ENCODE measurements at regions not wholly inside any gene's neighbourhood (a gene's known extent, or its start where the extent isn't known, plus 50 kb on each side); places are given as distances from the start of the nearest gene placed in this dataset.

- no peak for DNase-seq
- Mint-ChIP-seq H3K4me3 (no peak overlapping the region), H3K4me1 (ENCODE audit: low read depth in 2 of 2) (no peaks in the 10 kb centered on the region), H3K27me3 (no peaks in the 10 kb centered on the region), H3K36me3 (ENCODE audit: insufficient read depth) (no peaks in the 10 kb centered on the region), H3K27ac (no peak overlapping the region), H3K9me3 (peaks cover 0 to 11% of the 10 kb centered on the region in 2 donors)
- no peak for ATAC-seq (replicated peaks)
These were observed 2673.8 kb downstream of the PCDH9 start for GRCh38 chr13:64556376-64556775.

GRCh38 chr13:64553411-64554129 is 2676.6 kb downstream of the PCDH9 start:
- H3K36me3 Mint-ChIP-seq (ENCODE audit: insufficient read depth): no peaks in the 10 kb centered on the region
- DNase-seq: no peak

GRCh38 chr13:64551755-64552154 is 2678.4 kb downstream of the PCDH9 start:
- Mint-ChIP-seq H3K4me1 (ENCODE audit: low read depth in 2 of 2) (no peaks in the 10 kb centered on the region), H3K4me3 (no peak overlapping the region), H3K27ac (no peak overlapping the region), H3K27me3 (no peaks in the 10 kb centered on the region), H3K9me3 (peaks cover 13 to 17% of the 10 kb centered on the region in 2 donors), H3K36me3 (ENCODE audit: insufficient read depth) (no peaks in the 10 kb centered on the region)
- ATAC-seq (replicated peaks) (no peak), DNase-seq (no peak)

More at GRCh38 chr13:64553411-64554129, 2676.6 kb downstream of the PCDH9 start:
- Mint-ChIP-seq H3K27me3 (no peaks in the 10 kb centered on the region), H3K4me1 (ENCODE audit: low read depth in 2 of 2) (no peaks in the 10 kb centered on the region), H3K9me3 (peaks cover 9 to 19% of the 10 kb centered on the region in 2 donors), H3K27ac (no peak overlapping the region), H3K4me3 (no peak overlapping the region)
- ATAC-seq (replicated peaks): no peak

- H3K36me3 Mint-ChIP-seq (ENCODE audit: insufficient read depth): no peaks in the 10 kb centered on the region
- peaks cover 22 to 29% of the 10 kb centered on the region in 2 donors for H3K9me3 Mint-ChIP-seq
- no peaks in the 10 kb centered on the region for H3K27me3 Mint-ChIP-seq
- DNase-seq: no peak
- no peak overlapping the region for H3K27ac Mint-ChIP-seq
- no peak overlapping the region for H3K4me3 Mint-ChIP-seq
- H3K4me1 Mint-ChIP-seq (ENCODE audit: low read depth in 2 of 2): no peaks in the 10 kb centered on the region
- no peak for ATAC-seq (replicated peaks)
These were observed 2683.8 kb downstream of the PCDH9 start for GRCh38 chr13:64546371-64546770.

GRCh38 chr13:64540976-64541375 is 2689.2 kb downstream of the PCDH9 start:
- no peaks in the 10 kb centered on the region for H3K36me3 Mint-ChIP-seq (ENCODE audit: insufficient read depth)
- DNase-seq: no peak
- H3K9me3 Mint-ChIP-seq: peaks cover 11 to 14% of the 10 kb centered on the region in 2 donors
- H3K27ac Mint-ChIP-seq: no peak overlapping the region
- H3K4me1 Mint-ChIP-seq (ENCODE audit: low read depth in 2 of 2): no peaks in the 10 kb centered on the region
- ATAC-seq (replicated peaks): no peak
- no peak overlapping the region for H3K4me3 Mint-ChIP-seq
- H3K27me3 Mint-ChIP-seq: no peaks in the 10 kb centered on the region

GRCh38 chr13:64540468-64540867 is 2689.7 kb downstream of the PCDH9 start:
- Mint-ChIP-seq H3K36me3 (ENCODE audit: insufficient read depth) (no peaks in the 10 kb centered on the region), H3K27ac (no peak overlapping the region), H3K27me3 (no peaks in the 10 kb centered on the region), H3K4me3 (no peak overlapping the region), H3K9me3 (peaks cover 7 to 9% of the 10 kb centered on the region in 2 donors), H3K4me1 (ENCODE audit: low read depth in 2 of 2) (no peaks in the 10 kb centered on the region)
- DNase-seq: no peak
- no peak for ATAC-seq (replicated peaks)

- no peaks in the 10 kb centered on the region for H3K4me1 Mint-ChIP-seq (ENCODE audit: low read depth in 2 of 2)
- ATAC-seq (replicated peaks) (no peak), DNase-seq (no peak)
- no peaks in the 10 kb centered on the region for H3K36me3 Mint-ChIP-seq (ENCODE audit: insufficient read depth)
- H3K27ac Mint-ChIP-seq: no peak overlapping the region
- H3K27me3 Mint-ChIP-seq: no peaks in the 10 kb centered on the region
- H3K9me3 Mint-ChIP-seq: peaks cover 7 to 8% of the 10 kb centered on the region in 2 donors
- no peak overlapping the region for H3K4me3 Mint-ChIP-seq
These were observed 2691.4 kb downstream of the PCDH9 start for GRCh38 chr13:64538711-64539110.

- ATAC-seq (replicated peaks) (no peak), DNase-seq (no peak)
- no peaks in the 10 kb centered on the region for H3K4me1 Mint-ChIP-seq (ENCODE audit: low read depth in 2 of 2)
- H3K9me3 Mint-ChIP-seq: peaks cover 0 to 4% of the 10 kb centered on the region in 2 donors
- no peaks in the 10 kb centered on the region for H3K27me3 Mint-ChIP-seq
- H3K4me3 Mint-ChIP-seq: no peak overlapping the region
- H3K27ac Mint-ChIP-seq: no peak overlapping the region
- no peaks in the 10 kb centered on the region for H3K36me3 Mint-ChIP-seq (ENCODE audit: insufficient read depth)
These were observed 2695.8 kb downstream of the PCDH9 start for GRCh38 chr13:64534302-64534701.

GRCh38 chr13:64531400-64531799 is 2698.7 kb downstream of the PCDH9 start:
- Mint-ChIP-seq H3K9me3 (peaks cover 0 to 8% of the 10 kb centered on the region in 2 donors), H3K27ac (no peak overlapping the region), H3K36me3 (ENCODE audit: insufficient read depth) (no peaks in the 10 kb centered on the region), H3K27me3 (no peaks in the 10 kb centered on the region), H3K4me1 (ENCODE audit: low read depth in 2 of 2) (no peaks in the 10 kb centered on the region), H3K4me3 (no peak overlapping the region)
- DNase-seq (no peak), ATAC-seq (replicated peaks) (no peak)

GRCh38 chr13:64529874-64530485 is 2700.2 kb downstream of the PCDH9 start:
- H3K27ac Mint-ChIP-seq: no peak overlapping the region
- H3K36me3 Mint-ChIP-seq (ENCODE audit: insufficient read depth): no peaks in the 10 kb centered on the region
- no peaks in the 10 kb centered on the region for H3K4me1 Mint-ChIP-seq (ENCODE audit: low read depth in 2 of 2)
- no peak for ATAC-seq (replicated peaks)
- peaks cover 11 to 12% of the 10 kb centered on the region in 2 donors for H3K9me3 Mint-ChIP-seq
- H3K4me3 Mint-ChIP-seq: no peak overlapping the region
- H3K27me3 Mint-ChIP-seq: no peaks in the 10 kb centered on the region
- no peak for DNase-seq

GRCh38 chr13:64528838-64529237 is 2701.3 kb downstream of the PCDH9 start:
- Mint-ChIP-seq H3K4me3 (no peak overlapping the region), H3K27ac (no peak overlapping the region), H3K36me3 (ENCODE audit: insufficient read depth) (no peaks in the 10 kb centered on the region), H3K9me3 (peaks cover 11 to 12% of the 10 kb centered on the region in 2 donors), H3K27me3 (no peaks in the 10 kb centered on the region), H3K4me1 (ENCODE audit: low read depth in 2 of 2) (no peaks in the 10 kb centered on the region)
- DNase-seq (no peak), ATAC-seq (replicated peaks) (no peak)

GRCh38 chr13:64527561-64527960 is 2702.6 kb downstream of the PCDH9 start:
- no peaks in the 10 kb centered on the region for H3K27me3 Mint-ChIP-seq
- no peaks in the 10 kb centered on the region for H3K4me1 Mint-ChIP-seq (ENCODE audit: low read depth in 2 of 2)
- DNase-seq: no peak
- H3K4me3 Mint-ChIP-seq: no peak overlapping the region
- H3K36me3 Mint-ChIP-seq (ENCODE audit: insufficient read depth): no peaks in the 10 kb centered on the region
- ATAC-seq (replicated peaks): no peak
- peaks cover 14% of the 10 kb centered on the region in 2 donors for H3K9me3 Mint-ChIP-seq
- no peak overlapping the region for H3K27ac Mint-ChIP-seq

- DNase-seq (no peak), ATAC-seq (replicated peaks) (no peak)
- Mint-ChIP-seq H3K9me3 (peaks cover 14 to 23% of the 10 kb centered on the region in 2 donors), H3K27me3 (no peaks in the 10 kb centered on the region), H3K4me1 (ENCODE audit: low read depth in 2 of 2) (no peaks in the 10 kb centered on the region), H3K36me3 (ENCODE audit: insufficient read depth) (no peaks in the 10 kb centered on the region), H3K27ac (no peak overlapping the region), H3K4me3 (no peak overlapping the region)
These were observed 2704.4 kb downstream of the PCDH9 start for GRCh38 chr13:64525687-64526086.

- peaks cover 6 to 7% of the 10 kb centered on the region in 2 donors for H3K9me3 Mint-ChIP-seq
- ATAC-seq (replicated peaks) (no peak), DNase-seq (no peak)
- no peak overlapping the region for H3K4me3 Mint-ChIP-seq
- H3K27ac Mint-ChIP-seq: no peak overlapping the region
- no peaks in the 10 kb centered on the region for H3K4me1 Mint-ChIP-seq (ENCODE audit: low read depth in 2 of 2)
- H3K36me3 Mint-ChIP-seq (ENCODE audit: insufficient read depth): no peaks in the 10 kb centered on the region
- no peaks in the 10 kb centered on the region for H3K27me3 Mint-ChIP-seq
These were observed 2719.4 kb downstream of the PCDH9 start for GRCh38 chr13:64510747-64511146.
